Left ventricle myocardium superior (tissue), 1 donor: ENCODE measurements at regions not wholly inside any gene's neighbourhood (a gene's known extent, or its start where the extent isn't known, plus 50 kb on each side); places are given as distances from the start of the nearest gene placed in this dataset.

Experiments
- ATAC-seq: fragments of 200-7000 bp; cut with Tn5 transposase; one replicate; pipeline ENCODE4 v1.9.1; 2020; ENCODE audit warnings: mild to moderate bottlenecking, moderate library complexity
- DNase-seq: peaks from one replicate; pipeline ENCODE4 v3.0.0-alpha.2; 2020
- intact Hi-C: fragments of 100-400 bp; cut with micrococcal nuclease; formaldehyde crosslinking; loops from one replicate; pipeline ENCODE4 v1.11.0; 2022
- donor health status: DM: no; HTN: yes; CAD: no; lungs with severe emphysema.

DNA sequence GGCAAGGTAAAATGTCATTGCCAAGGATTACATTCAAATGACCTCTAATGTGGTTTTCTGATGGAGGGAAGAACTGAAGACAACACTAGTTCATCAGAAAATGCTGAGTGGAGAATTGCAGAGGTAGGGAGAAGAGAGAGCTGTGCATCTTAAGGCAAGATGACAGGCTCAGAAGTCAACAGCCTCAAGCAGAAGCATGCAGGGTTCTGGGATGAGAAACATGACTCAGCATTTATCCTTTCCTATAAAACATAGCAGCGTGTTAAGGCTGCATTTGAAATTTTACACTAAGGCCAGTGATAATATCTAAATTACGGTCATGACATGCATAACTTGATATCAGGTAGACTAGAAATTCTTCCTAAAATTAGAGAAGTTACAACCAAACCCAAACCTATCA, 53.7 kb upstream of the DYRK2 start:
- ATAC-seq (no peak), DNase-seq (no peak)
- intact Hi-C loops: no loop called here

DNA sequence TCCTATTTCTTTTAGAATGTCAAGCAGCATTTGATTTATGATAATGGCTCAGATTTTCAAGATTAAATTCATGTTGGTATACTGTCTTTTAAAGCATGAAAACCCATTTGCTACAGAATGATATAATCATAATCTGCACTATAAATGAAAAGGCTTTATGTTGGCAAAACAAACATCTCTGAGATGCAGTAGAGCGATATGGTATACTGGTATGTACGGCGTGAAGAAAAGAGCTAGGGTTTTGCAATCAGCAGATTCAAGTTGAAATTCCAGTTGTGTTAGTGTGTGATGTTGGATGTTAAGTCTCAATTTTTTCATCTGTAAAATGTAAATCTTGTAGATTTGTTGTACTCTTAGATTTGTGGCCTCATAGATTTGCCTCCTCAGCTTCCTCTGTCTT, 53.2 kb upstream of the DYRK2 start:
- no peak for ATAC-seq
- intact Hi-C loops: no loop called here
- DNase-seq: no peak

DNA sequence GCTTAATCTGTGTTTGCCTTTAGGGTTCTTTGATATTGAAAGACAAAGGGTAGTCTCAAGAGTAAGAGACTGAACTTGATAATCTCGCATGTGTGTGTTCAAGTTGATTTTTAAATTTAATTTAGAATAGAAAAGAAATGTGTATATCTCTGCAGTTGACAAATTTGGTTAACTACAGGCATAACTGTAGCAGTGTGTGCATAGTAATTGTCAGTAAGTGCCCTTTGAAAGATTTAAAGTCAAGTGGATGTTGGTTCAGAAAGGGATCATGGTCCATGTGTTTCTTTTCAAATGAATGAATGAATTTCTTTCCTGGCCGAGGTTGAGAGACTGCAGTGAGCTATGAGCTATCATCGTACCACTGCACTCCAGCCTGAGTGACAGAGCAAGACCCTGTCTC, 49.9 kb upstream of the DYRK2 start:
- intact Hi-C loops: no loop called here
- no peak for ATAC-seq

More for the DNA sequence above, 49.9 kb upstream of the DYRK2 start:
- DNase-seq: no peak
